ENCODE measurements at regions not wholly inside any gene's neighbourhood (a gene's known extent, or its start where the extent isn't known, plus 50 kb on each side); places are given as distances from the start of the nearest gene placed in this dataset.

DNA sequence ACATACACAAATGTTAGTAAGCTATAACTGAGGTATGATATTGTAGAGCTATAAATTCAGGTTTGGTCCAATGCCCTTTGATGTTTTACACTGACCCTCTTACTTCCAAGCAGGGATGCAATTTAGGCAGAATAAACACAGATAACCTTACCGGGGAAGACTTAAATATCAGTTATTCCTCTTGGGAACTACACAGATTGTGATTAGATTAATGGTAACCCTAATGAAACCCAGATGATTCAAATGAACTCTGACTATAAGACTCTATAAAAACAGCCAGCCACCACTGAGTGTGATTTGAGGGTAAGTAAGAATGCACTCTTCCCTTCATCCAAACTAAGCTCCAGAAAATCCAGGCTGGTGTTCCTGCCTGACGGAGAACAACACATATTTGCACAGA is 891.1 kb downstream of the NXPH1 start:
- TF ChIP-seq, protein P1, sequence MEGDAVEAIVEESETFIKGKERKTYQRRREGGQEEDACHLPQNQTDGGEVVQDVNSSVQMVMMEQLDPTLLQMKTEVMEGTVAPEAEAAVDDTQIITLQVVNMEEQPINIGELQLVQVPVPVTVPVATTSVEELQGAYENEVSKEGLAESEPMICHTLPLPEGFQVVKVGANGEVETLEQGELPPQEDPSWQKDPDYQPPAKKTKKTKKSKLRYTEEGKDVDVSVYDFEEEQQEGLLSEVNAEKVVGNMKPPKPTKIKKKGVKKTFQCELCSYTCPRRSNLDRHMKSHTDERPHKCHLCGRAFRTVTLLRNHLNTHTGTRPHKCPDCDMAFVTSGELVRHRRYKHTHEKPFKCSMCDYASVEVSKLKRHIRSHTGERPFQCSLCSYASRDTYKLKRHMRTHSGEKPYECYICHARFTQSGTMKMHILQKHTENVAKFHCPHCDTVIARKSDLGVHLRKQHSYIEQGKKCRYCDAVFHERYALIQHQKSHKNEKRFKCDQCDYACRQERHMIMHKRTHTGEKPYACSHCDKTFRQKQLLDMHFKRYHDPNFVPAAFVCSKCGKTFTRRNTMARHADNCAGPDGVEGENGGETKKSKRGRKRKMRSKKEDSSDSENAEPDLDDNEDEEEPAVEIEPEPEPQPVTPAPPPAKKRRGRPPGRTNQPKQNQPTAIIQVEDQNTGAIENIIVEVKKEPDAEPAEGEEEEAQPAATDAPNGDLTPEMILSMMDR (IDR thresholded peaks at IDR 0.05): no peak
- TF ChIP-seq POLR2AphosphoS5 (IDR thresholded peaks at IDR 0.05) (no peak), POLR2A (IDR thresholded peaks at IDR 0.05) (no peak), EP300 (IDR thresholded peaks at IDR 0.05) (no peak)
